H1 (cell line): ENCODE measurements at regions not wholly inside any gene's neighbourhood (a gene's known extent, or its start where the extent isn't known, plus 50 kb on each side); places are given as distances from the start of the nearest gene placed in this dataset.

Source experiments
- CTCF ChIA-PET: fragments of 300-600 bp; sonication (Branson Sonifier 250); formaldehyde crosslinking; loops from one replicate; lab custom pipeline; 2021; ENCODE audit not compliant: partially characterized antibody; lab: Charles Lee
- POLR2A ChIA-PET: fragments of 300-600 bp; sonication (Branson Sonifier 250); formaldehyde crosslinking; loops from one replicate; lab custom pipeline; 2021; ENCODE audit warnings: inconsistent platforms; ENCODE audit not compliant: partially characterized antibody; lab: Charles Lee
- DNase-seq, 2 experiments: peaks; one replicate each; pipeline versions ENCODE4 v3.0.0 to v3.0.0-alpha.2; 2010 to 2022; ENCODE audit warnings: low spot score in 2 of 2, low read depth in 1 of 2, mixed read lengths in 1 of 2
- FAIRE-seq: peaks from 2 replicates; lab custom pipeline; 2011; peaks lifted over from hg19 to GRCh38; lab: Jason Lieb, UNC
- H2AFZ ChIP-seq: 2 replicates; pipeline ENCODE4 v1.8.1; 2012; ENCODE audit warnings: low read length, inconsistent platforms
- H2AK5ac ChIP-seq: 2 replicates; pipeline ENCODE4 v1.6.1; 2013; ENCODE audit warnings: low read depth, low read length
- H2BK120ac ChIP-seq: replicated peaks from 2 replicates; pipeline ENCODE3; 2013; ENCODE audit warnings: low read depth, low read length, inconsistent platforms
- H2BK12ac ChIP-seq: 2 replicates; pipeline ENCODE4 v1.6.1; 2013; ENCODE audit warnings: low read depth, low read length
- H2BK15ac ChIP-seq: 2 replicates; pipeline ENCODE4 v1.6.1; 2013; ENCODE audit warnings: low read length
- H2BK20ac ChIP-seq: 2 replicates; pipeline ENCODE4 v1.6.1; 2013; ENCODE audit warnings: low read length
- H2BK5ac ChIP-seq: 2 replicates; pipeline ENCODE4 v1.6.1; 2013; ENCODE audit warnings: low read depth, low read length
- H3K14ac ChIP-seq: 2 replicates; pipeline ENCODE4 v1.6.1; 2013; ENCODE audit warnings: inconsistent platforms; ENCODE audit not compliant: insufficient read length
- H3K18ac ChIP-seq: 2 replicates; pipeline ENCODE4 v1.6.1; 2013; ENCODE audit warnings: low read length; ENCODE audit errors: extremely low read depth
- H3K23ac ChIP-seq: 2 replicates; pipeline ENCODE4 v1.6.1; 2013; ENCODE audit warnings: inconsistent platforms; ENCODE audit not compliant: insufficient read length
- H3K23me2 ChIP-seq: 2 replicates; pipeline ENCODE4 v1.6.1; 2013; ENCODE audit warnings: low read depth, low read length
- H3K27ac ChIP-seq: 2 replicates; pipeline ENCODE4 v1.6.1; 2011; ENCODE audit warnings: low read depth, low read length, inconsistent platforms
- H3K27me3 ChIP-seq, 4 experiments: replicated peaks in 1 of 4; 1 replicate in 1 of 4; 2 replicates in 3 of 4; pipeline versions ENCODE4 v1.6.1 to v1.8.1; 2011 to 2013; ENCODE audit warnings: low read length in 3 of 4, mild to moderate bottlenecking in 3 of 4, inconsistent platforms in 2 of 4, mixed read lengths in 2 of 4, moderate library complexity in 1 of 4; ENCODE audit not compliant: control insufficient read depth in 3 of 4, insufficient read depth in 3 of 4; ENCODE audit errors: extremely low read depth in 1 of 4
- H3K36me3 ChIP-seq, 4 experiments: 2 replicates each; pipeline versions ENCODE4 v1.6.1 to v1.8.1; 2011 to 2013; ENCODE audit warnings: mild to moderate bottlenecking in 4 of 4, low read length in 3 of 4, moderate library complexity in 2 of 4, control low read depth in 1 of 4, inconsistent platforms in 1 of 4; ENCODE audit not compliant: insufficient read depth in 4 of 4, control insufficient read depth in 2 of 4
- H3K4ac ChIP-seq: replicated peaks from 2 replicates; pipeline ENCODE3; 2013; ENCODE audit warnings: low read length, low read depth, mixed read lengths, inconsistent platforms; ENCODE audit not compliant: insufficient read length
- H3K4me1 ChIP-seq, 4 experiments: replicated peaks in 1 of 4; 1 replicate in 1 of 4; 2 replicates in 3 of 4; pipeline versions ENCODE4 v1.6.1 to v1.8.1; 2011 to 2013; ENCODE audit warnings: low read length in 3 of 4, inconsistent platforms in 2 of 4, mixed read lengths in 1 of 4; ENCODE audit not compliant: insufficient read depth in 4 of 4, control insufficient read depth in 3 of 4
- H3K4me2 ChIP-seq, 2 experiments: 2 replicates each; pipeline versions ENCODE4 v1.6.1 to v1.8.1; 2011 to 2013; ENCODE audit warnings: low read depth in 2 of 2, low read length in 2 of 2, control low read depth in 1 of 2, inconsistent platforms in 1 of 2, mild to moderate bottlenecking in 1 of 2; ENCODE audit not compliant: insufficient read depth in 1 of 2
- H3K4me3 ChIP-seq, 4 experiments: fragments of 200-600, 300-600 bp in 1 of 4; sonication (generic), shearing (Covaris generic), sonication (Bioruptor Twin) in 1 of 4; 2 replicates each; pipeline versions ENCODE4 v1.5.1 to v1.8.1; 2011 to 2016; ENCODE audit warnings: low read length in 4 of 4, low read depth in 3 of 4, control low read depth in 2 of 4, inconsistent platforms in 2 of 4, mild to moderate bottlenecking in 2 of 4, mixed read lengths in 1 of 4, moderate library complexity in 1 of 4; ENCODE audit not compliant: insufficient read depth in 2 of 4; ENCODE audit errors: extremely low read depth in 1 of 4
- H3K56ac ChIP-seq: replicated peaks from 2 replicates; pipeline ENCODE3; 2013; ENCODE audit warnings: low read depth, mild to moderate bottlenecking, mixed read lengths, low read length, inconsistent platforms; ENCODE audit not compliant: insufficient read length
- H3K79me1 ChIP-seq: 2 replicates; pipeline ENCODE4 v1.6.1; 2013; ENCODE audit warnings: low read depth, low read length, control low read depth
- H3K79me2 ChIP-seq, 2 experiments: 2 replicates each; pipeline versions ENCODE4 v1.6.1 to v1.8.1; 2012 to 2013; ENCODE audit warnings: low read length in 2 of 2, mild to moderate bottlenecking in 2 of 2, inconsistent platforms in 1 of 2; ENCODE audit not compliant: insufficient read depth in 2 of 2, control insufficient read depth in 1 of 2
- H3K9ac ChIP-seq, 4 experiments: replicated peaks in 1 of 4; 1 replicate in 1 of 4; 2 replicates in 3 of 4; pipeline versions ENCODE4 v1.6.1 to v1.8.1; 2011 to 2013; ENCODE audit warnings: low read depth in 3 of 4, low read length in 3 of 4, control low read depth in 2 of 4, mild to moderate bottlenecking in 2 of 4, moderate library complexity in 2 of 4, inconsistent platforms in 1 of 4; ENCODE audit errors: extremely low read depth in 1 of 4
- H3K9me3 ChIP-seq, 2 experiments: 2 replicates each; pipeline versions ENCODE4 v1.6.1 to v1.8.1; 2012 to 2013; ENCODE audit warnings: mild to moderate bottlenecking in 2 of 2, moderate library complexity in 2 of 2, control low read depth in 1 of 2, inconsistent platforms in 1 of 2, low read depth in 1 of 2, low read length in 1 of 2, mixed read lengths in 1 of 2; ENCODE audit not compliant: insufficient read depth in 2 of 2
- H4K20me1 ChIP-seq, 2 experiments: replicated peaks in 1 of 2; 2 replicates each; pipeline versions ENCODE3 to v1.8.1; 2011 to 2013; ENCODE audit warnings: inconsistent platforms in 2 of 2, low read length in 2 of 2, mild to moderate bottlenecking in 1 of 2; ENCODE audit not compliant: insufficient read depth in 2 of 2, control insufficient read depth in 1 of 2
- H4K5ac ChIP-seq: 2 replicates; pipeline ENCODE4 v1.6.1; 2013; ENCODE audit warnings: low read length, low read depth, mixed read lengths, inconsistent platforms; ENCODE audit not compliant: insufficient read length
- H4K8ac ChIP-seq: 2 replicates; pipeline ENCODE4 v1.8.0; 2013; ENCODE audit warnings: mild to moderate bottlenecking, moderate library complexity, low read length, inconsistent platforms; ENCODE audit not compliant: insufficient read depth; ENCODE audit errors: extremely low read depth
- H4K91ac ChIP-seq: replicated peaks from 2 replicates; pipeline ENCODE3; 2013; ENCODE audit warnings: low read length, mixed read lengths, inconsistent platforms; ENCODE audit not compliant: insufficient read length
- BCL11A ChIP-seq, 2 experiments: IDR thresholded peaks; one replicate each; pipeline ENCODE4 v1.6.1; 2011; ENCODE audit warnings: low read depth in 2 of 2, low read length in 2 of 2, mild to moderate bottlenecking in 2 of 2
- CBX5 ChIP-seq: fragments of 300-800, 300-1000 bp; sonication (generic); IDR thresholded peaks from 2 replicates; pipeline ENCODE4 v1.7.1; 2016; ENCODE audit warnings: antibody characterized with exemption, low read length, low read depth
- CEBPB ChIP-seq: IDR thresholded peaks from 2 replicates; pipeline ENCODE4 v1.6.1; 2012; ENCODE audit warnings: low read depth, low read length
- GABPA ChIP-seq: IDR thresholded peaks from 2 replicates; pipeline ENCODE4 v1.6.1; 2011; ENCODE audit warnings: mild to moderate bottlenecking, low read length, moderate library complexity, borderline replicate concordance; ENCODE audit not compliant: insufficient read depth
- MAX ChIP-seq: IDR thresholded peaks from 2 replicates; pipeline ENCODE4 v1.6.1; 2012; ENCODE audit warnings: inconsistent platforms
- POLR2A ChIP-seq, 2 experiments: IDR thresholded peaks; 1 replicate in 1 of 2; 2 replicates in 1 of 2; pipeline ENCODE4 v1.6.1; 2011; ENCODE audit warnings: low read depth in 2 of 2, low read length in 2 of 2, mild to moderate bottlenecking in 2 of 2; ENCODE audit errors: control extremely low read depth in 1 of 2
- POLR2AphosphoS5 ChIP-seq: IDR thresholded peaks from 2 replicates; pipeline ENCODE4 v1.6.1; 2011; ENCODE audit warnings: low read depth, low read length
- SAP30 ChIP-seq: fragments of 300-600 bp; sonication (generic); IDR thresholded peaks from 2 replicates; pipeline ENCODE4 v1.7.1; 2012; ENCODE audit warnings: low read length, moderate library complexity, mild to moderate bottlenecking, inconsistent platforms; ENCODE audit not compliant: insufficient read depth, insufficient replicate concordance
- SIN3A ChIP-seq, 2 experiments: IDR thresholded peaks in 1 of 2; conservative IDR thresholded peaks in 1 of 2; 2 replicates each; pipeline ENCODE4 v1.6.1; 2011 to 2012; ENCODE audit warnings: low read length in 2 of 2, improper control_type of control experiment in 1 of 2, low read depth in 1 of 2, mild to moderate bottlenecking in 1 of 2
- SP2 ChIP-seq: IDR thresholded peaks from 2 replicates; pipeline ENCODE4 v1.6.1; 2012; ENCODE audit warnings: mild to moderate bottlenecking, low read length, inconsistent platforms
- SRF ChIP-seq: IDR thresholded peaks from 2 replicates; pipeline ENCODE4 v1.6.1; 2011; ENCODE audit warnings: mild to moderate bottlenecking, low read depth, low read length, moderate library complexity
- TBP ChIP-seq: IDR thresholded peaks from 2 replicates; pipeline ENCODE4 v1.6.1; 2011; ENCODE audit warnings: low read depth, low read length, improper control_type of control experiment
- TCF12 ChIP-seq: IDR thresholded peaks from 2 replicates; pipeline ENCODE4 v1.6.1; 2011; ENCODE audit warnings: low read depth, mild to moderate bottlenecking, low read length
- USF2 ChIP-seq: IDR thresholded peaks from 2 replicates; pipeline ENCODE4 v1.6.1; 2011; ENCODE audit warnings: low read length, improper control_type of control experiment
- WGBS, 2 experiments: shearing (Covaris generic) in 1 of 2; methylation state at CpG; one replicate each; pipeline versions ENCODE4 v1.1.6 to v1.1.7; 2013 to 2015; ENCODE audit warnings: low lambda C conversion rate in 2 of 2, mixed read lengths in 2 of 2, inconsistent platforms in 1 of 2, low coverage in 1 of 2, missing lambda C conversion rate in 1 of 2; ENCODE audit not compliant: insufficient replicate concordance in 2 of 2, insufficient coverage in 1 of 2, insufficient read length in 1 of 2; ENCODE audit errors: extremely low coverage in 1 of 2, missing lambda C conversion rate in 1 of 2; 5-methylcytosine and 5-hydroxymethylcytosine counted together

- Histone ChIP-seq H2AFZ (peak overlapping the region; percentile 70), H4K8ac (no peak overlapping the region), H3K56ac (no peak overlapping the region), H3K27ac (no peak overlapping the region), H3K23ac (no peak overlapping the region), H4K5ac (no peak overlapping the region), H2BK20ac (no peak overlapping the region), H3K9ac (no peak overlapping the region), H3K18ac (no peak overlapping the region), H3K23me2 (no peaks in the 10 kb centered on the region), H3K79me2 (no peaks in the 10 kb centered on the region), H2AK5ac (no peak overlapping the region), H3K9me3 (peaks cover 0 to 4% of the 10 kb centered on the region in 2 experiments; a peak in 1 of 4 replicates), H2BK12ac (no peak overlapping the region), H3K79me1 (no peaks in the 10 kb centered on the region), H3K14ac (no peak overlapping the region), H3K4me3 (no peak overlapping the region), H2BK15ac (no peak overlapping the region), H3K36me3 (no peaks in the 10 kb centered on the region), H2BK5ac (no peak overlapping the region), H3K4me1 (no peaks in the 10 kb centered on the region), H4K20me1 (no peaks in the 10 kb centered on the region), H4K91ac (no peak overlapping the region), H3K4ac (no peak overlapping the region), H3K27me3 (peaks cover 0 to 1% (median 0%) of the 10 kb centered on the region in 4 experiments; a peak in 1 of 7 replicates), H3K4me2 (no peak overlapping the region), H2BK120ac (no peak overlapping the region)
- ChIA-PET POLR2A (no interaction called here), CTCF (interaction anchor here (0.7 to 1.0 kb wide), 2 partner anchors 29 to 378 kb away, joined by 3 read pairs; no protein-coding TSS in a partner anchor)
- FAIRE-seq (no peak), DNase-seq (no peak)
- TF ChIP-seq SRF (no peak), SP2 (no peak), GABPA (no peak), TCF12 (no peak), SIN3A (conservative IDR thresholded peaks at IDR 0.05 in 1 of 2, IDR thresholded peaks at IDR 0.05 in 1 of 2; ENCODE audit: low read depth in 1 of 2, low read length in 2 of 2) (no peak), POLR2AphosphoS5 (no peak), TBP (no peak), USF2 (no peak), SAP30 (no peak), CBX5 (no peak), CEBPB (no peak), MAX (no peak), BCL11A (IDR thresholded peaks at IDR 0.05; ENCODE audit: low read depth in 2 of 2, low read length in 2 of 2) (no peak), POLR2A (IDR thresholded peaks at IDR 0.05; ENCODE audit: control extremely low read depth in 1 of 2, low read depth in 2 of 2, low read length in 2 of 2) (no peak)
- 89% methylated on average over 9 of the region's 9 CpGs; no CpG with 5 or more reads in 1 of the 2 experiments for WGBS, 2 experiments
Observed at GRCh38 chr3:59654123-59654479, 604.3 kb upstream of the CFAP20DC start.
